Prostate gland (tissue), 2 donors: ENCODE measurements at regions not wholly inside any gene's neighbourhood (a gene's known extent, or its start where the extent isn't known, plus 50 kb on each side); places are given as distances from the start of the nearest gene placed in this dataset.

Experiments used
- CTCF ChIP-seq, 4 experiments: fragments of 200-600 bp in 2 of 4; fragments of 450-650 bp in 2 of 4; sonication (generic) in 2 of 4; IDR thresholded peaks; 1 replicate in 3 of 4; 2 replicates in 1 of 4; pipeline ENCODE4 v1.5.1; 2016 to 2019; ENCODE audit warnings: antibody characterized with exemption in 4 of 4, mild to moderate bottlenecking in 2 of 4, moderate library complexity in 2 of 4
- POLR2A ChIP-seq: fragments of 450-650 bp; IDR thresholded peaks from one replicate; pipeline ENCODE4 v1.6.1; 2016; ENCODE audit warnings: antibody characterized with exemption, mild to moderate bottlenecking
- POLR2AphosphoS5 ChIP-seq: sonication (generic); formaldehyde crosslinking; IDR thresholded peaks from one replicate; pipeline ENCODE4 v1.6.1; 2017; ENCODE audit warnings: antibody characterized with exemption

- TF ChIP-seq CTCF (IDR thresholded peaks at IDR 0.05) = no peak
- no peak for TF ChIP-seq POLR2A
- TF ChIP-seq POLR2AphosphoS5 = no peak
Measured at GRCh38 chr2:67599561-67599960, 202.4 kb downstream of the ETAA1 start.
